ENCODE measurements at regions not wholly inside any gene's neighbourhood (a gene's known extent, or its start where the extent isn't known, plus 50 kb on each side); places are given as distances from the start of the nearest gene placed in this dataset.

DNA sequence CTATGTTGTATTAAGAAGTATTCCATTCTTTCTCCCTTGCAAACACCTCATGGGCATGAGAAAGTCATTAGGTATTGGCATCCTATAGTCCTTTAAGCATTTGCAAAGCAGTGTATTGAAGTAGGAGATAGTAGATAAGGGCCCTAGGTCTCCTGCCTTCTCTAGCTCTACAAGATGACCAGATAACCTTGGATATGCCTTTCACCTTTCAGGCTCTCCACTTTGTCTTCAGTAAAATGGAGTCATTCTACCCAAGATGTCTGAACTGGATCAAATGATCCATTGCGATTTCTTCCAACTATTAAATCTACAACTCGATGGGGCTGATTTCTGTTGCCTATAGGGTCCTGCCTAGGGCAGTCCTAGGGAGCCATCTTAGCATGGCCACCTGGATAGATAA, 132.1 kb upstream of the BTG1 start:
- 49 to 100% (median 75%) methylated on average over 1 to 2 of the region's 2 CpGs for WGBS, 4 donors
- no peak overlapping the region for H3K4me3 ChIP-seq
- no peaks in the 10 kb centered on the region for H3K36me3 ChIP-seq
- peak in 1 of 4 donors; percentile 16 for ATAC-seq
- H3K27ac ChIP-seq, result peak overlapping the region in 10 of 12 donors; percentile 27 to 81 (median 50)
- H3K9me3 ChIP-seq, result no peaks in the 10 kb centered on the region
- no peaks in the 10 kb centered on the region for H3K27me3 ChIP-seq
- no peak for DNase-seq
- no peak for TF ChIP-seq POLR2A (IDR thresholded peaks at IDR 0.05)
- TF ChIP-seq CTCF (IDR thresholded peaks at IDR 0.05), result no peak
- intact Hi-C loops (cut with DNase I), result no loop called here
- H3K4me1 ChIP-seq, result peaks cover 0 to 18% (median 0%) of the 10 kb centered on the region in 12 donors

GRCh38 chr12:92276276-92276675, 130.6 kb upstream of the BTG1 start:
- DNase-seq (no peak), ATAC-seq (no peak)
- Histone ChIP-seq H3K9me3 (no peaks in the 10 kb centered on the region), H3K4me1 (peaks cover 0 to 18% (median 0%) of the 10 kb centered on the region in 12 donors), H3K27me3 (no peaks in the 10 kb centered on the region), H3K36me3 (no peaks in the 10 kb centered on the region), H3K27ac (no peak overlapping the region), H3K4me3 (no peak overlapping the region)
- intact Hi-C loops (cut with DNase I), result no loop called here
- 92 to 100% (median 98%) methylated on average over 1 of the region's 1 CpG for WGBS, 4 donors
- no peak for TF ChIP-seq CTCF (IDR thresholded peaks at IDR 0.05)
- no peak for TF ChIP-seq POLR2A (IDR thresholded peaks at IDR 0.05)

DNA sequence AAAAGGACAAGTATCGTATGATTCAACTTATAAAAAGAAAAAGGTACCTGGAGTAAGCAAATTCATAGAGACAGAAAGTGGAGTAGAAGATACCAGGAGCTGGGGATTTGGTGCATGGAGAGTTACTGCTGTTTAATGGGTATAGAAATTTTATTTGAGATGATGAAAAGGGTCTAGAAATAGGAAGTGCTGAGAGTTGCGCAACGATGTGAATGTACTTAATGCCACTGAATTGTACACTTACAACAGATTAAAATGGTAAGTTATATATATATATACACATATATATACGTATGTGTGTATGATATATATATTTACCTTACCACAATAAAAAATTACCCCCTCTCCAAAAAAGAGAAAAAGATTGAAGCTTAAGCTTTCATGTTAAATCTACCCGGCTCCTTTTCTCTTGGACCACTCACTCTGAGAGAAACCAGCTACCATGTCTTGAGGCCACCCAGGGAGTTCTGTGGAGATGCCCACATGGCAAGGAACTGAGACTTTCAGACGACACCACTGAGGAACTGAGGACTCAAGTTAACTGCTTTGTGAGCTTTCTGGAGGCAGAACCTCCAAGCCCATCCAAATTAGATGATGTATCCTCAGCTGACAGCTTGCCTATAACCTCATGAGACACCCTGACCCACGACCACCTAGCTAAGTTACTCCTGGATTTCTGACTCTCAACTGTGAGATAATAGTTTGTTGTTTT, 130.0 kb upstream of the BTG1 start:
- H3K36me3 ChIP-seq, result no peaks in the 10 kb centered on the region
- H3K27ac ChIP-seq, result no peak overlapping the region
- no peak for TF ChIP-seq CTCF (IDR thresholded peaks at IDR 0.05)
- TF ChIP-seq POLR2A (IDR thresholded peaks at IDR 0.05), result no peak
- H3K4me1 ChIP-seq, result peaks cover 0 to 18% (median 0%) of the 10 kb centered on the region in 12 donors
- H3K27me3 ChIP-seq, result no peaks in the 10 kb centered on the region
- WGBS, 4 donors, result 77 to 81% (median 80%) methylated on average over 7 of the region's 7 CpGs
- no peaks in the 10 kb centered on the region for H3K9me3 ChIP-seq
- DNase-seq (no peak), ATAC-seq (no peak)
- H3K4me3 ChIP-seq, result no peak overlapping the region
- intact Hi-C loops (cut with DNase I), result no loop called here

GRCh38 chr12:92273076-92273475, 127.4 kb upstream of the BTG1 start:
- no peak for ATAC-seq
- peaks cover 0 to 4% (median 0%) of the 10 kb centered on the region in 12 donors for H3K4me1 ChIP-seq
- no peaks in the 10 kb centered on the region for H3K9me3 ChIP-seq
- no peaks in the 10 kb centered on the region for H3K27me3 ChIP-seq
- H3K4me3 ChIP-seq, result no peak overlapping the region
- 92 to 100% (median 95%) methylated on average over 2 of the region's 2 CpGs for WGBS, 4 donors
- intact Hi-C loops (cut with DNase I), result no loop called here
- H3K27ac ChIP-seq, result no peak overlapping the region
- DNase-seq, result no peak
- TF ChIP-seq POLR2A (IDR thresholded peaks at IDR 0.05) (no peak), CTCF (IDR thresholded peaks at IDR 0.05) (no peak)
- no peaks in the 10 kb centered on the region for H3K36me3 ChIP-seq

Data from heart left ventricle (tissue), 16 donors.